GM03348 (cell line): ENCODE measurements at regions not wholly inside any gene's neighbourhood (a gene's known extent, or its start where the extent isn't known, plus 50 kb on each side); places are given as distances from the start of the nearest gene placed in this dataset.
"Not testable (repeated sequence)": the region's sequence is repeated elsewhere in the genome, so short reads cannot be mapped to it uniquely, and the experiment has no call there.

Experiments used
- DNase-seq: peaks from one replicate; pipeline ENCODE4 v3.0.0; 2012; ENCODE audit warnings: low spot score

DNA sequence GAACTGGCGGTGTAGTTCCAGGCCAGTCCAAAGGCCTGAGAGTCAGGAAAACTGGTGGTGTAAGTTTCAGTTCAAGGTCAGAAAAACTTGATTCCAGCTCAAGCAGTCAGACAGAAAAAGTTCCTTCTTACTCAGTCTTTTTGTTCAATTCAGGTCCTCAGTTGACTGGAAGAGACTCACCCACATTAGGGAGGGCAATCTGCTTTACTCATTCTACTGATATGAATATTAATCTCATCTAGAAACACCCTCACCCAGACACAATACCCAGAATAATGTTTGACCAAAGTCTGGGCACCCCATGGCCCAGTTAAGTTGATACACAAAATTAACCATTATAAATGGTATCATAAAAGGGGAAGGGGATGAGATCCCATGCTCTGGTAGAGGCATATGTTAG, 50.1 kb upstream of the LTA4H start:
- no peak for DNase-seq

DNA sequence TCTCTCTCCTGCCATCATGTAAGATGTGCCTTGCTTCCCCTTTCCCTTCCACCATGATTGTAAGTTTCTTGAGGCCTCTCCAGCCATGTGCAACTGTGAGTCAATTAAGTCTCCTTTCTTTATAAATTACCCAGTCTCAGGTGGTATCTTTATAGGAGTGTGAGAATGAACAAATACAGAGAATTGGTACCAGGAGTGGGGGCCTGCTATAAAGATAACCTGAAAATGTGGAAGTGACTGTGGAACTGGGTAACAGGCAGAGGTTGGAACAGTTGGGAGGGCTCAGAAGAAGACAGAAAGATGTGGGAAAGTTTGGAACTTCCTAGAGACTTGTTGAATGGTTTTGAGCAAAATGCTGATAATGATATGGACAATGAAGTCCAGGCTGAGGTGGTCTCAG, 50.8 kb upstream of the LTA4H start:
- DNase-seq = not testable (repeated sequence)

DNA sequence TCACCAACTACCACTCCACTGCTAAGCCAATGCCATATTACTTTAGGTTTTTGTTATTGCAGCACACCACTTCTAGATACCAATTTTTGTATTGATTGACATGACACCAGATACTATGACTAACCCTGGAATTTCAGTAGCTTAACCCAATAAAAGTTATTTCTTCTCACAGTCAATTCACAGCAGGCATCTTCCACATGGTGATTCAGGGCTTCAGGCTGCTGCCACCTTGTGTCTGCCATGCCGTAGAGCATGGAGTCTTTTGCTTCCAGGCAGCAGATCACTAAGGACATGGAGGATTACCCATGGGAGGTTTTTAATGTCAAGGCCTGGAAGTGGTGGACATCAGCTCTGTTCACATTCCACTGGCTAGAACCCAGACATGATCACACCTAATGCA, 56.4 kb upstream of the LTA4H start:
- DNase-seq = no peak

DNA sequence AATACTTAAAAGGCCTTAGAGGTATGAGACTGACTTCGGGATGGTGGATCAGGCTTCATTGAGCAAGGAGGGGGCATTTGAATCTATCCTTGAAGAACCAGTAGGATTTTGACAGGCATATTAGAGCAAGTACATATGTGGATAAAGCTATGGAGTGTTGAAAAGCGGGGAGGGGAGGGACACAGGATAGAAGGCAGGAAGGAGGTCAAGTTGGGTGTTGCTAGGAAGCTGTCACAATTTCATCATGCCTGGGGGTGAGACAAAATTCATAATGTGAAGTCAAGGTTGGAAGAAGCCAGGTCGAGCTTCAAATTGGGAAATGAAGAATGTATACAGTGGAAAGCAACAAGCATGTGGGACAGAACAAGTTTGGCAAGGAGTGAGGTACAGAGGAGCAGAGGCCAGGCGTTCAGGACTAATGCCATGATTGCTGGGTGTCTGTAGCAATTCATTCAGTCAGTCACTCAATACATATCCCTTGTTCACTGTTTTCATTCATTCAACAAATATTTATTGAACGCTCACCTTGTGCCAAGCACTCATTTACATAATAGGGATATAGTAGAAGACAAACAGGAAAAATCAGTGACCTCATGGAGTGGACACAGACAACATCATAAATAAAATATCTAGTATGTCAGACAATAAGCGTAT, 58.3 kb upstream of the LTA4H start:
- DNase-seq = no peak

DNA sequence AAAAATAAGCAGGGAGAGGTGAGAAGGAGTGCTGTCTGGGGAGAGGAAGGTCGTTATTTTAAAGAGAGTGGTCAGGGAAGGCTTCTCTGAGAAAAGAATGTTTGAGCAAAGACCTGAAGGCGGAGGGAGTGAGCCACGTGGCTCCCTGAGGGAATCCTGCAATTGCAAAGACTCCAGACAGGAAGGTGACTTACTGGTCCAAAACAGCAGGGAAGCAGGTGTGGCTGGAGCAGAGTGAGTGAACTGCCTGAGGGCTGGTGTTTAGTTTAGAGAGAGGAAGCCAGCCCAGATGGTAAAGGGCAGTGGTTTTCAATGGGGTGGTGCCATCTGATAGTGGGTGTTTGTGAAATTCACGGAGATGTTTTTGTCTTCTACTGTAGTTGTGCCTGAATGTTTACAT, 58.8 kb upstream of the LTA4H start:
- no peak for DNase-seq

DNA sequence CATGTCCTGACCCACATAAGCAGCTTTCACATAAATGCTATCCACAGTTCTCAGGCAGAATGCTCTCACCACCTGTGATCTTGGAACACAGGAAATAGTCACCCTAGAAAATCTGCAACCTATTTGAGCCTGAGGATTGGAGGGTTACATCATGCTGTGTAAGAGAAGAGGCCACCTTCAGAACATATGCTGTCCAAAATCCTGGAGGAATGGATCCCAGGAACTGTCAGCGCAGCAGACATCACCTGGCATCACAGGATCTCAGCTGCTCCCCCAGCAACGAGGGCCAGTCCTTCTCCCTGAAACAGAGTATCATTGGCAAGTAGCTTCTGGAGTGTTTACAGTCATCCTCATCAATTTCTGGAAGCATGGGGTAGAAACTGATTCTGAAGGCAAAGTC, 63.2 kb upstream of the LTA4H start:
- no peak for DNase-seq

DNA sequence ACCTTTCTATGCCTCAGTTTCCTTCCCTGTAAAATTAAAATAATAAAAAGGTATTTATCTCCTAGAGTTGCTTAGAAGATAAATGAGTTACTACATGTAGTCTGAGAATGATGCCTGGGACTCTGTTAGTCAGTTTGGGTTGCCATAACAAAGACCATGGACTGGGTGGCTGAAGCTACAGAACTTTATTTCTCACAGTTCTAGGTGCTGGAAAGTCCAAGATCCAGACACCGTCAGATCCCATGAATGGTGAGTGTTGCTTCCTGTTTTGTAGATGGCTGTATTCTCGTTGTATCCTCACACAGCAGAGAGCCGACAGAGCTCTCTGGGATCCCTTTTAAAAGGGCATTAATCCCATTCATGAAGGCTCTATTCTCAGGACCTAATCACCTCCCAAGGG, 64.0 kb upstream of the LTA4H start:
- DNase-seq = no peak

DNA sequence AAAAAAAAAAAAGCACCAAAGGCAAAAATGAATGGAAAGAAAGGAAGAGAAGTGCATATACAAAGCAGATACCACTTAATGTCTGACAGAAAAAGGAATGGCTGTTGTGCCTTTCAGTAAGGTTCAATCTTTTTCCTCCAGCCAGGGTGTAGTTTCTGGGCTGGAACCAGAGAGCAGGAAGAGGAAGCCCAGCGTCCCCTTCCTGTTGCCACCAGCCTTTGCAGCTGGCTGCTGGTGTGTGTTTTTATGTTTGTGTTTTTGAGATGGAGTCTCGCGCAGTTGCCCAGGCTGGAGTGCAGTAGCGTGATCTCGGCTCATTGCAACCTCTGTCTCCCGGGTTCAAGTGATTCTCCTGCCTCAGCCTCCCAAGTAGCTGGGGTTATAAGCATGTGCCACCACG, 64.6 kb upstream of the LTA4H start:
- DNase-seq = no peak

DNA sequence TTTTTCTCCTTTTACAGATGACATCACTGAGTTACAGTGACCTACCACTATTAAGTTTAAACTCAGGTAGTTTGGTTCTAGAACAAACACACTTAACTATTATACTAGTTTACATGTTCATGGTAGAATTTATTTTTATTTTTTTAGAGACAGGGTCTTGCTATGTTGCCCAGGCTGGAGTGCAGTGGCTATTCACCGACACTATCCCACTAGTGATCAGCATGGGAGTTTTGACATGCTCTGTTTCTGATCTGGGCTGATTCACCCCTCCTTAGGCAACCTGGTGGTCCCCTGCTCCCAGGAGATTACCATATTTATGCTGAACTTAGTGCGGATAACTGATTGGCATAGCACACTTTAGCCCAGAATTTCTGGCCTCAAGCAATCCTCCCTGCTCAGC, 66.4 kb upstream of the LTA4H start:
- DNase-seq = no peak

DNA sequence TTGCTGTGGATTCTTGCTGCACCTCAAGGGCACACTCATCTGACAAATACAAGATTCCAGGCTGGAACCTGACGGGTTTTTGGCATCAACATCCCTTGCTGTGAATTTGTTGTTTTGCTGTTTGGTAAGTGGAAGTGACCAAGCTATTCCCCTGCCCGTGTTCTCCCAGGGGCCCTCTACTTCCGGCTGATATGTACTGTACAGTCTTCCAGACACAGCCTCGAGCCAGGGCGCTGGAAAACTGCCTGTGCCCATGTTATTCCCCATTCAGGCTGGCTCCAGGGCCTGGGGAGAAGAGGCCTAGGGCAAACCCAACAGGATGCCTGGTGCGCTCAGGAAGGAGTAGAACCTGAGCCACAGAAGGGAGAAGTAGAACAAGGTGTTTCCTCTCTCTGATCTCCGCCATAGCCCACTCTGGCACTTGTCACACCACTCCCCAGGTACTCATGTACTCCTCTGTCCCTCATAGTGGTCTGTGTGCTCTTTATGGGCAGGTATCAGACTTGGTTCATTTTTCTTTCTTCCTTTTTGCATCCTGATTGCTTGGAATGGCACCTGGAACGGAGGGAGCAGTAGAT, 67.8 kb upstream of the LTA4H start:
- no peak for DNase-seq

DNA sequence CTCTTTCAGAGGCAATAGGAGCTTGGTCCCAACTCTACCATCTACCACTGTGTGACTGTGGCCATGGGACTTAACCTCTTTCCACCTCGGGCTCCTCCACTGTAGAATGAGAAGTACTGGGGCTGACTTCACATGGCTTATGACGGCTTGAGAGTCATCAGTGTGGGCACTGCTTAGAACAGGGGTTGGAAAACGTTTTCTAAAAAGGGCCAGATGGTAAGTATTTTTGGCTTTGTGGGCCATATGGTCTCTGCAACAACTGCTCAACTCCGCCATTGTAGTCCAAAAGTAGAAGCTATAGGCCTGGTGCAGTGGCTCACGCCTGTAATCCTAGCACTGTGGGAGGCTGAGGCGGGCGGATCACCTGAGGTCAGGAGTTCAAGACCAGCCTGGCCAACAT, 69.2 kb upstream of the LTA4H start:
- no peak for DNase-seq

DNA sequence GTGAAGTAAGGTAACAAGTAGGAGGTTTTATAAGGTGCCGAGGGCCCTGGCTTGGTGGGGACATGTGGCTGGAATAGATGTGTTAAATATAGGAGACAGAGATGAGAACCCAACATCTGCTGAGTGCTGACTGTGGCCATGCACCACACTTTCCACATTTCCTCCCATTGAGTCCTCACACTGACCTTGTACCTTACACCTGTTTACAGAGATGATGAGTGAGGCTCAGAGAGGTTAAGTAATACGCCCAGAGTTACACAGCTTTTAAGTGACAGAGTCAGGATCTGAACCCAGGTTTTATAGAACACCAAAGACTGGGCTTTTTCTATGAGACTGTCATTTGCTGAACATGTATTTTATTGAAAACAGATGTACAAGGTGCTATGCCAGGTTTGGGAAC, 70.8 kb upstream of the LTA4H start:
- no peak for DNase-seq

DNA sequence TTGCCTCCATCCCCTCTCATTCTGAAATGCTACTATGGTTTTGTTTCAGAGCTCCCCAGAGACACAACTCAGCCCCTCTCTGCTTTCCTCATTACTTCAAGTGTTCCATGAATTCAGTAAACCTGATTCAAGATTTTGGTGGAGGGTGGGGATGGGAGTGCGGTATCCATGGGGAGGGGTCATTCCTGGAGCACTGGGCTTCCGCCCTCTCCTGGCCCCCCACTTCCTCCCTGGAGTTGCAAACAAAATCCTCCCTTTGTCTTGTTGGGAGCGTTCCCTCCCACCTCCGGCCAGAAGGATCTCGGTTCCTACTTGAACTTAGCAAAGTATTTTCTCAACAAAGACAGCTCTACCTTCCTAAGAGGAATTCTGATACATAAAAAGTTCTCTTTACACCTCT, 71.8 kb upstream of the LTA4H start:
- no peak for DNase-seq

DNA sequence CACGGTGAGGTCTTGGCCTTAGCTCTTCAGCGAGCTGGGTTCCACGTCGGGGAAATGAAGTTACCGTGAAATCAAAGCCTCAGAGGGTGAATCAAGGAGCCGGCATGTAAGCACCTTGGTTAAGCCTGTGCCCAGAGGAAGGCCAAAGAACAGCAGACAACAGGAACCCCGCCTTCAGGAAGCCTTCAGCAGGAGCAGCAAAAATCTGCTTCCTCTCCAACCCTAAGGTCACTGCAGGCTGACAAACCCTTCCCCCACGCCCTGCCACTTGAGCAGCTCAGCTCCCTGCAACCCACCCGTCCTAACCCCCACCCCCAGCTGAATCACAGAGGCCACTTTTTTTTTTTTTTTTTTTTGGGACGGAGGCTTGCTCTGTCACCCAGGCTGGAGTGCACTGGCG, 72.9 kb upstream of the LTA4H start:
- no peak for DNase-seq

DNA sequence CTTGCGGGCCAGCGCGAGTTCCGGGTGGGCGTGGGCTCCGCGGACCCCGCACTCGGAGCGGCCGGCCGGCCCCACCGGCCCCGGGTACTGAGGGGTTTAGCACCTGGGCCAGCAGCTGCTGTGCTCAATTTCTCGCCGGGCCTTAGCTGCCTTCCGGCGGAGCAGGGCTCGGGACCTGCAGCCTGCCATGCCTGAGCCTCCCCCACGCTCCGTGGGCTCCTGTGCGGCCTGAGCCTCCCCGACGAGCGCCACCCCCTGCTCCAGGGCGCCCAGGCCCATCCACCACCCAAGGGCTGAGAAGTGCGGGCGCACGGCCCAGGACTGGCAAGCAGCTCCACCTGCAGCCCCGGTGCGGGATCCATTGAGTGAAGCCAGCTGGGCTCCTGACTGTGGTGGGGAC, 73.6 kb upstream of the LTA4H start:
- not testable (repeated sequence) for DNase-seq

DNA sequence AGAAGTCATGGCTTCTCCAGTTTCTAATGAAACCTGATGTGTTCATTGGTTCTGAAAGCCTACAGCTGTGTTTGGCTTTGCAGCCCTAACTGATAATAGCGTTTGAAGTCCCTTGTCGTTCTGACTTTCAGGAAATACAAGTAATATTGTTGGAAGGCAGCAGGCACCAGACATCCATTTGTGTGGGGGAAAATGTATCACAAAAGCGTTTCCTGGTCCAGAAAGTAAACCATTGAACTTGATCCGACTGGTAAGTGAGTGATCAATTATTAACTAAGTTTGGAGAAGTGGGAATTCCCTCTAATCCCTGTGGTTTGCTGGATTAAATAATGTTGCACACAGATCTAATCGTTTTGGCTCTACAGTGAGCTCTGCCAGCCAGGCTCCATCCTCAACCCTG, 77.3 kb upstream of the LTA4H start:
- no peak for DNase-seq

DNA sequence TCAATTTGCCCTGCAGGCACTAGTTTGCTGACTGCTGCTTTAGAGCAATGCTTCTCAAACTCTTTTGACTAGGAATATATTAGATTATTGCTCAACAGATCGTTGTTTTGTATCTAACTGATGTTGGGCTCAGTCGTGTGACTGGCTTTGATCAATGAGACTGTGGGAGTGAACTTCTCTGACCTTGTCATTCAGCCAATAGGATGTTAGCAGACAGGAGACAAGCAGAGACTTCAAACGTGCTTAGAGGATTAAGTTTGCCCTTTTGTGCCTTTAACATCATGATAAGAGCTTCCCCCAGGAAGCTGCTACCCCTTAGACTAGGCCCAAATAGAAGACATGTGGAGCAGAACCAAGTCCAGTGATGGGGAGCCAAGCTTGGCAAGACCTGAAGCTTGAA, 76.7 kb upstream of the ELK3 start:
- DNase-seq = no peak

DNA sequence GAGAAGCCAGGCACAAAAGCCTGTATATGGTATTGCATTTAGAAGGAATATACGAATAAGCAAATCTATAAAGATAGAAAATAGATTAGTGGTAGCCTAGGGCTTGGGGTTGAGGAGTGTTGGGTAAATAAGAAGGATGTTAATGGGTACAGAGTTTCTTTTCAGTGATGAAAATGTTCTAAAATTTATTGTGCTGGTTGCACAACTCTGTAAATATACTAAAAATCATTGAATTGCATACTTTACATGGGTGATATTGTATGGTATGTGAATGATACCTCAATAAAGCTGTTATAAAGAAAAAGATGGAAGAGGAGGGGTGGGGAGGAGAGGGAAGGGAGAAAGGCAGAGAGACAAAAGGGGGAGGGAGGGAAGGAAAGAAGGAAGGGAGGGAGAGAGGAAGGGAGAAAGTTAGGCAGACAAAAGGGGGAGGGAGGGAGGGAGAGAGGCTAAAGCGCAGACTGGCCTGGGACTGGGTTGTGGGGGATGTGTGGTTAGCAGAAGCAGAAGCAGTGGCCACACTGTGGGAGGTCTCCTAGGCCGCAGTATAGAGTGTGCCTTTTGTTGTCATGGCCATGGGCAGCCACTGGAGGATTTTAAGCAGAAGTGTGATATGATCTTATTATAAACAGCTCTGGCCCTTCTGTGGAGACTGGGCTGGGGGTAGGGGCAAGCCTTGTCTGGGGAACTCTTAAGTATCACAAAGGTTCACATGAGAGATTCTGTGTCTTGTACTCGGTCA, 73.6 kb upstream of the ELK3 start:
- no peak for DNase-seq

DNA sequence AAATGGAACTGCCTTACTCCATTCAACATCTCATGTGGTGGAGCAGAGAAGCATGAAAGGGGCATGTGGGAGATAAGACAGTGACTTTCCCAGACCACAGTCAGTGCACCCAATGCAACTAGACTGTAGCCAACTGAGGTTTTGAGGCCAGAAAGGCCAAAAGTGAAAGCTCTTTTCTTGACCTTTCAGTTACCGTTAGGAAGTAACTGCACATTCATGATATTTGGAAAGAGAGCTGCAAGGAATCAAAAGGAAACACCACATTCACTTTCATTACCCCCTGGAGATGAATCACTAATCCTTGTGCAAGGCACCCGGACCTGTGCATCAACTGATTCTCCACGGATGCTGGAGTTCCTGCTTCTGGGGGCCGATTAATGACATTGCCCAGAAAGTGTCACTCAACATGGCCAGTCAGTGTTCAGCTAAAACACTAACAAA, 72.9 kb upstream of the ELK3 start:
- no peak for DNase-seq

DNA sequence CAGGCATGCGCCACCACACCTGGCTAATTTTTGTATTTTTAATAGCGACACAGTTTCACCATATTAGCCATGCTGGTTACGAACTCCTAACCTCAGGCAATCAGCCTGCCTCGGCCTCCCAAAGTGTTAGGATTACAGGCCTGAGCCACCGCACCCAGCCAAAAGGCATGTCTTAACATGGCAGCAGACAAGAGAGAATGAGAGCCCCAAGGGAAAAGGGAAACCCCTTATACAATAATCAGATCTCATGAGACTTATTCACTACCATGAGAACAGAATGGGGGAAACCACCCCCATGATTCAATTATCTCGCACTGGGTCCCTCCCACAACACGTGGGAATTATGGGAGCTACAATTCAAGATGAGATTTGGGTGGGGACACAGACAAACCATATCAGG, 65.9 kb upstream of the ELK3 start:
- DNase-seq = not testable (repeated sequence)

DNA sequence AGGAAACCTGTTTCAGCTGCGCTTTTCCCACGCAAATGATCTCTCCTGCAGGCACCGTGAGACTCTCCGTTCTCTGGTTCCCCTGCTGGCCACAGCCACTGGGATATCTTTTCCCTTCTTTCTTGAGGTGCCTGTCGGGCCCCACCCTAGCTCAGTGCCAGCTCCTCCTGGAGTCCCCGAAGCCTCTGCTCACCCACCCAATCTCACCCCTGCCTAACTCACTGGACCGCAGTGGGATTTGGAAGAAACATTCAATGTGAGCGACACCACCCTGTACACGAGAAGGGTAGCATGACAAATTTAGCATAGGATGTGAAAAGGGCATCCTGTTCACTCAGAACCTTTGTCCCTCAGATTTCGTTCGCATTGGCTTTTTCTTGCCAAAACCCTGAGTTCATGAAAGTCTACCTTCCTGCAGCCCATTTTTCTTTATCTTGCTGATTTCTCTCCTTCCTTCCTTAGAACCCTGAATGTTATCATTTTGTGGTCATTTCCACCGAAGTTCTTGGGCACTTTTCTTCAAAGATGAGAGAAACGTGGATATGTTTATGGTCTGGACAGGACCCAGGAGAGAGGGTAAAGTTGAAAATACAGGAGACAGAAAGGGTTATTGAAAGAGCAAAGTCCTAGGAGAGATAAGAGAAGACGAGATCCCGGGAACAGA, 63.6 kb upstream of the ELK3 start:
- DNase-seq = no peak

DNA sequence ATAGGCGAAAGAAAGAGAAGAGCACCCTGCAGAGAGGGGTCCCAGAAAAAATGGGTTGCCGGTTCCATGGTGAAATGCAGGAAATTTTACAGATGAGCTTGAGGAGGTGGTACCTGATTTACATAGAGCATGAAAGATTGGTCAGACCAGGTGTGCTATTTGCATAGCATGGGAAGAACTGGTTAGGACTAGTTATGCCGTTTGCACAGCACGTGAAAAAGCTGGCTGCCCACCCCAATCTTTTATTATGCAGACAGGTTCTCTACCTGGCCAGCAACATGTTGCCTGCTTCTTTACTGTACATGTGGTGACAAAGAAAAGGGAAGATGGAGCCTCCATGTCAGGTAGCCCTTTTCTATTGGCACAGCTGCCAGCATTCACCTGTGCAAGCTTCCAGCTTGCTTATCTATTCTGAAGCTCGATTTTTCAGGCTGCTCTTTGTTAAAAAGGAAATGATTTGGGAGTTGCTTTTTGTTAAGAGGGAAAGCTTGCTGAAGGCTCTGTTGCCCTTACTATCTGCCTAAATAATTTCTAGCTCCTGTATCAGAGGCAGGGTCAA, 62.9 kb upstream of the ELK3 start:
- DNase-seq = no peak

DNA sequence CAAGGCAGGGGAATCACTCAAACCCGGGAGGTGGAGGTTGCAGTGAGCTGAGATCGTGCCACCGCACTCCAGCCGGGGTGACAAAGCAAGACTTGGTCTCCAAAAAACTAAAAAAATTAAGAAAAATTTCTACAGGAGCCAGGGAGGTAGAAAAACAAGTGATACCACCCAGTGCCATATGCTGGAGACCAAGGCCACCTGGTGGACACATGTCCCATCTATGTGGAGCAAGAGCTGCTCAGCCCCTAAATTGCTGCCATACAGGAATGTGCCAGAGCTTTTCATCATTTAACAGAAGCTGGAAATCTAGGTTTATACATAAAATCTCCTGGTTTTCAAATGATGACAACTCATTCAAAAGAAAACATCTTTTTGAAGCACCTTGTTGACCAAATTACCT, 61.4 kb upstream of the ELK3 start:
- no peak for DNase-seq
